WI38 (cell line): ENCODE measurements at regions not wholly inside any gene's neighbourhood (a gene's known extent, or its start where the extent isn't known, plus 50 kb on each side); places are given as distances from the start of the nearest gene placed in this dataset.
"Not testable (repeated sequence)": the region's sequence is repeated elsewhere in the genome, so short reads cannot be mapped to it uniquely, and the experiment has no call there.

Source experiments
- H3K4me3 ChIP-seq: 2 replicates; pipeline ENCODE4 v1.5.1; 2011; ENCODE audit warnings: low read depth, mild to moderate bottlenecking, control low read depth, low read length
- CTCF ChIP-seq: IDR thresholded peaks from 2 replicates; pipeline ENCODE4 v1.5.1; 2012; ENCODE audit warnings: low read depth, mild to moderate bottlenecking, control low read depth, low read length

- no peak overlapping the region for H3K4me3 ChIP-seq
- no peak for TF ChIP-seq CTCF
Measured at GRCh38 chr5:107002115-107002514, 668.6 kb downstream of the EFNA5 start.

- not testable (repeated sequence) for H3K4me3 ChIP-seq
Measured at GRCh38 chr5:106999506-106999905, 671.2 kb downstream of the EFNA5 start.

- no peak for TF ChIP-seq CTCF
- no peak overlapping the region for H3K4me3 ChIP-seq
Measured at GRCh38 chr5:106986006-106986405, 684.7 kb downstream of the EFNA5 start.

- H3K4me3 ChIP-seq = no peak overlapping the region
- no peak for TF ChIP-seq CTCF
Measured at GRCh38 chr5:106985174-106985573, 685.6 kb downstream of the EFNA5 start.

- not testable (repeated sequence) for H3K4me3 ChIP-seq
Measured at GRCh38 chr5:106979178-106979577, 691.6 kb downstream of the EFNA5 start.

- not testable (repeated sequence) for H3K4me3 ChIP-seq
Measured at GRCh38 chr5:106978582-106979165, 692.1 kb downstream of the EFNA5 start.

- no peak overlapping the region for H3K4me3 ChIP-seq
Measured at GRCh38 chr5:106976363-106976762, 694.4 kb downstream of the EFNA5 start.

GRCh38 chr5:106974272-106974671 is 696.5 kb downstream of the EFNA5 start:
- no peak overlapping the region for H3K4me3 ChIP-seq
- TF ChIP-seq CTCF = no peak

More at GRCh38 chr5:106976363-106976762, 694.4 kb downstream of the EFNA5 start:
- TF ChIP-seq CTCF = no peak

- no peak for TF ChIP-seq CTCF
- no peak overlapping the region for H3K4me3 ChIP-seq
Measured at GRCh38 chr5:106966686-106967315, 703.9 kb downstream of the EFNA5 start.
